Glutamatergic neuron (in vitro differentiated cells): ENCODE measurements at regions not wholly inside any gene's neighbourhood (a gene's known extent, or its start where the extent isn't known, plus 50 kb on each side); places are given as distances from the start of the nearest gene placed in this dataset.

Experiments used
- DNase-seq: peaks from one replicate; pipeline ENCODE4 v3.0.0; 2022
- H3K27ac Mint-ChIP-seq: one replicate; pipeline ENCODE4 v1.8.0; 2020; ENCODE audit warnings: mild to moderate bottlenecking, mixed read lengths, inconsistent platforms; ENCODE audit not compliant: unreplicated experiment
- H3K27me3 Mint-ChIP-seq: one replicate; pipeline ENCODE4 v1.8.0; 2020; ENCODE audit warnings: mild to moderate bottlenecking, moderate library complexity, mixed read lengths, inconsistent platforms; ENCODE audit not compliant: unreplicated experiment
- H3K36me3 Mint-ChIP-seq: one replicate; pipeline ENCODE4 v1.8.0; 2020; ENCODE audit warnings: mild to moderate bottlenecking, mixed read lengths, inconsistent platforms; ENCODE audit not compliant: unreplicated experiment
- H3K4me1 Mint-ChIP-seq: one replicate; pipeline ENCODE4 v1.8.0; 2020; ENCODE audit warnings: mild to moderate bottlenecking, low read depth, mixed read lengths, inconsistent platforms; ENCODE audit not compliant: unreplicated experiment
- H3K4me3 Mint-ChIP-seq: one replicate; pipeline ENCODE4 v1.8.0; 2020; ENCODE audit warnings: mild to moderate bottlenecking, mixed read lengths, inconsistent platforms; ENCODE audit not compliant: unreplicated experiment
- H3K9me3 Mint-ChIP-seq: one replicate; pipeline ENCODE4 v1.8.0; 2020; ENCODE audit warnings: mild to moderate bottlenecking, moderate library complexity, mixed read lengths, inconsistent platforms; ENCODE audit not compliant: unreplicated experiment
- TF ChIP-seq, protein P1 (sequence below): fragments of 200-600 bp; sonication (generic); IDR thresholded peaks from one replicate; pipeline ENCODE4 v1.5.0; 2021; ENCODE audit not compliant: partially characterized antibody, unreplicated experiment

DNA sequence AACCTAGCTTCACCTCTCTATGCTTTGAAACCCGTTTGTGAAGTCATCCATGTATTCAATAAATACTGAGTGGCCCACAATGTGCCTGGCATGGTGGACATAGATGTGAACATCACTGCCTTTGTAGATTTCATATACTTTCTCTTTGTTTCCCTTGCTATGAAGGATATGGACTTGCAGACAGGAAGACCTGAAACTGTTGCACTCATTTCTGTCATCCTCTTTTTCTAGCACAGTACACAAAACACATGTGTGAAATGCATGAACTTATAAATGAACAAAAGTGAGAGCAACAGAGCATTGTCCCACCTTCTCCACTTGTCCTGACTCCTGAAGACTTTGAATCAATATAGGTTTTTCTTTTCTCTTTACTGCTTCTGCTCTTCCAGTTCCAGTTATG is 249.4 kb upstream of the LINC00305 start:
- Mint-ChIP-seq H3K36me3 (no peaks in the 10 kb centered on the region), H3K27me3 (no peaks in the 10 kb centered on the region), H3K27ac (no peak overlapping the region), H3K4me1 (peaks cover 2% of the 10 kb centered on the region), H3K4me3 (no peak overlapping the region), H3K9me3 (peaks cover 1% of the 10 kb centered on the region)
- TF ChIP-seq, protein P1, sequence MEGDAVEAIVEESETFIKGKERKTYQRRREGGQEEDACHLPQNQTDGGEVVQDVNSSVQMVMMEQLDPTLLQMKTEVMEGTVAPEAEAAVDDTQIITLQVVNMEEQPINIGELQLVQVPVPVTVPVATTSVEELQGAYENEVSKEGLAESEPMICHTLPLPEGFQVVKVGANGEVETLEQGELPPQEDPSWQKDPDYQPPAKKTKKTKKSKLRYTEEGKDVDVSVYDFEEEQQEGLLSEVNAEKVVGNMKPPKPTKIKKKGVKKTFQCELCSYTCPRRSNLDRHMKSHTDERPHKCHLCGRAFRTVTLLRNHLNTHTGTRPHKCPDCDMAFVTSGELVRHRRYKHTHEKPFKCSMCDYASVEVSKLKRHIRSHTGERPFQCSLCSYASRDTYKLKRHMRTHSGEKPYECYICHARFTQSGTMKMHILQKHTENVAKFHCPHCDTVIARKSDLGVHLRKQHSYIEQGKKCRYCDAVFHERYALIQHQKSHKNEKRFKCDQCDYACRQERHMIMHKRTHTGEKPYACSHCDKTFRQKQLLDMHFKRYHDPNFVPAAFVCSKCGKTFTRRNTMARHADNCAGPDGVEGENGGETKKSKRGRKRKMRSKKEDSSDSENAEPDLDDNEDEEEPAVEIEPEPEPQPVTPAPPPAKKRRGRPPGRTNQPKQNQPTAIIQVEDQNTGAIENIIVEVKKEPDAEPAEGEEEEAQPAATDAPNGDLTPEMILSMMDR: no peak
- no peak for DNase-seq

GRCh38 chr18:64392202-64392601 is 243.3 kb upstream of the LINC00305 start:
- no peak overlapping the region for H3K27ac Mint-ChIP-seq

DNA sequence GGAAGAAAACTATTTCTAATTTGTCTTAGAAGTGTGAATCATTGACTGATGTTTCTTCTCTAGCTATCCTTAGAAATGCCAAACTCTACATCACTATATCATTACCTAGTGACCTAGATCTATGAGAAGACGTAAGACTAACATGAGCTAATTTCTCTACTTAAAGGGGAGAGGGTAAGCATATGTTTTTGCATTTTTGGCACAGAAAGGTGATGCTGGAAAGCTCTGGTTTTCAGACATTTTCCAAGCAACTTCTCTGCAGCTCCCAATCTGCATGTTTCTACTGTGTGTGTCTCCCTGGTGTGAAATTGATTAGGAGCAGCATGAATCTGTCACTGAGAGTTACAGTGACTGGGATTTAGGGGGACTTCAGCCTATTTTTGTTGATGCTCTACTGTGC is 235.2 kb upstream of the LINC00305 start:
- H3K4me1 Mint-ChIP-seq: no peaks in the 10 kb centered on the region
- no peaks in the 10 kb centered on the region for H3K27me3 Mint-ChIP-seq
- no peak for DNase-seq
- H3K4me3 Mint-ChIP-seq: no peak overlapping the region
- no peaks in the 10 kb centered on the region for H3K36me3 Mint-ChIP-seq
- no peak overlapping the region for H3K27ac Mint-ChIP-seq
- TF ChIP-seq, protein P1: no peak
- H3K9me3 Mint-ChIP-seq: no peaks in the 10 kb centered on the region

More at GRCh38 chr18:64392202-64392601, 243.3 kb upstream of the LINC00305 start:
- no peak overlapping the region for H3K4me3 Mint-ChIP-seq
- no peaks in the 10 kb centered on the region for H3K27me3 Mint-ChIP-seq
- TF ChIP-seq, protein P1: no peak
- no peaks in the 10 kb centered on the region for H3K9me3 Mint-ChIP-seq
- no peaks in the 10 kb centered on the region for H3K4me1 Mint-ChIP-seq
- no peak for DNase-seq
- no peaks in the 10 kb centered on the region for H3K36me3 Mint-ChIP-seq

GRCh38 chr18:64380117-64380516 is 231.2 kb upstream of the LINC00305 start:
- no peaks in the 10 kb centered on the region for H3K36me3 Mint-ChIP-seq
- H3K9me3 Mint-ChIP-seq: peaks cover 2% of the 10 kb centered on the region
- H3K27ac Mint-ChIP-seq: no peak overlapping the region
- H3K4me1 Mint-ChIP-seq: no peaks in the 10 kb centered on the region
- no peaks in the 10 kb centered on the region for H3K27me3 Mint-ChIP-seq
- TF ChIP-seq, protein P1: no peak
- no peak for DNase-seq
- no peak overlapping the region for H3K4me3 Mint-ChIP-seq

DNA sequence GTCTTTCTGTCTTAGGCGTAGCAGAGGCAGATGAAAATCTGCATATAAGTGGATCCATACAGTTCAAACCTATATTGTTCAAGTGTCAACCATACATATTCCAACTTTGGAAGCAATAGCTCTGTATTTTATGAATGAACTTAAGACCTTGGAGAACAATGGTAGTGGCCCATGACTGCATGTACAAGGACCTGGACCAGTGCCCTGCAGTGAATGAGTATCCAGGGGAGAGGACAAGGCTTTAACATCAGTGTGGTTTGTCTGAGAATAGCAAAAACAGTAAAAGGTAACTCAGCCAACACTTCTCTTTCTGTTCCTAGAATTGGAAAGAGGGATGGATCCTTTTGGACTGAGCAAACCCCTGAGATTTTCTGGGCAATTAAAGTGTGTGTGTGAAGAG is 230.8 kb upstream of the LINC00305 start:
- TF ChIP-seq, protein P1: no peak
- DNase-seq: no peak
- Mint-ChIP-seq H3K27ac (no peak overlapping the region), H3K36me3 (no peaks in the 10 kb centered on the region), H3K9me3 (peaks cover 2% of the 10 kb centered on the region), H3K4me3 (no peak overlapping the region), H3K4me1 (no peaks in the 10 kb centered on the region), H3K27me3 (no peaks in the 10 kb centered on the region)
